ENCODE measurements at regions not wholly inside any gene's neighbourhood (a gene's known extent, or its start where the extent isn't known, plus 50 kb on each side); places are given as distances from the start of the nearest gene placed in this dataset.

DNA sequence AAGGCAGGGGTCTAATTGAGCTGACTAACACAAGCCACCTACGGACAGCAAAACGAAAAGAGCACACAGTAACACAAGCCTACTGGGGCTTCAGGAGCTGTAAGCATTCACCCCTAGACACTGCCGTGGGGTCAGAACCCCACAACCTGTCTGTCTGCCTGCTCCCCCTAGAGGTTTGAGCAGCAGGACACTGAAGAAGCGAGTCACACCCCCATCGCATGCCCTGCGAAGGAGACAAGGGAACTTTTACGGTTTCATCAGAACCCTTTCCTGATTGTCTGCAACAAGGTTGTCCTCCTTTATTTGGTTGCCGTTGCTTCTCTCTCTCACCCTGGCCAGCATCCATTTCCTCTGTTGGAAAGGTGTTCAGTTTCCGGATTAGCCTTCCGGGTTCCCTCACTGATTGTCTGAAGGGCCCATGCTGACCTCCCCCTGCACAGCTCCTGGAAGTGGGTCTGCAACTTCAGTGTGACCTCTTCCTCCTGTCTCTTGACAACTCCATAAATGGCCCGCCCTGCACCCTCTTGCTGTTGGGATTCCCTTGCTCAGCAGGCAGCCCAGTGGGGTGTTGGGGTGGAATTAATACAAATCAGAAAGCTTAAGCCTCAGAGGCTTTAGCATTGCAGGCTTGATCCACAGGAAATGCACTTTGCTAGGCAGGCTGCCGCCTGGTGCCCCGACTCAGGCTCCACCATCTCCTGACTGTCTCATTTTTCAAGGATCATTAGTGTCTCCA, 258.9 kb upstream of the TLE4 start:
- H3K27me3 ChIP-seq (replicated peaks; ENCODE audit: insufficient read depth) = no peaks in the 10 kb centered on the region; the same call in 1 of the 2 replicates
- H3K4me2 ChIP-seq (ENCODE audit: unreplicated experiment) = no peak overlapping the region
- 72% methylated on average over 13 of the region's 13 CpGs for WGBS, 2 experiments (ENCODE audit: low coverage in 1 of 2, low lambda C conversion rate in 2 of 2, missing lambda C conversion rate in 2 of 2)
- no peak overlapping the region for H2AFZ ChIP-seq
- no peak for TF ChIP-seq EZH2phosphoT487 (IDR thresholded peaks at IDR 0.05; ENCODE audit: insufficient read depth, low read depth)
- no peak for TF ChIP-seq EZH2 (IDR thresholded peaks at IDR 0.05; ENCODE audit: insufficient read depth, poor library complexity, severe bottlenecking)
- H3K36me3 ChIP-seq (ENCODE audit: low read depth) = no peaks in the 10 kb centered on the region
- H3F3A ChIP-seq (ENCODE audit: insufficient read depth) = no peaks in the 10 kb centered on the region
- no peak for DNase-seq
- H3K4me1 ChIP-seq (ENCODE audit: insufficient read depth) = no peaks in the 10 kb centered on the region
- no peaks in the 10 kb centered on the region for H3K79me2 ChIP-seq (ENCODE audit: insufficient read depth)
- no peaks in the 10 kb centered on the region for H4K20me1 ChIP-seq (ENCODE audit: insufficient read depth)
- no peaks in the 10 kb centered on the region for H3K9me3 ChIP-seq (ENCODE audit: low read depth)
- in situ Hi-C loops (cut with MboI) = no loop called here
- H3K9me2 ChIP-seq (ENCODE audit: insufficient read depth) = no peaks in the 10 kb centered on the region
- H3K9ac ChIP-seq = no peak overlapping the region
- no peak overlapping the region for H3K4me3 ChIP-seq
- H3K27ac ChIP-seq = no peak overlapping the region

DNA sequence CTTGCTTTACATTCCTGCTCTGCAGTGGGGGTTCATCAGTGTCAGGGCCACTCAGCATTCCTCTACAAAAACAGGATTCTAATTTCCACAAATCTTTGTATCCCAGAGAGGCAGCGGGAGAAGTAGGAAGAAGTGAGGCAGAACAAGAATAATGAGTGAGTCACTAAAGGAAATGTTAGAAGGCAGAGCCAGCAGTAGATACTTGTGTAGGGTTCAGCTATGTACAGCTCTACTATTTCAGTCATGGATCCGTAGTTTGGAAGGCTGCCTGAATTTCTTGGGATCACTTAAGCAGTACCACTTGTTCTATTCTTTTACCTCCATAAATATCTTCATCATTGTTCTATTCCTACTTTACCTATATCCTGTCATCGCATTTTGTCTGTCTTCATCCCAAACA, 246.3 kb upstream of the TLE4 start:
- no peak overlapping the region for H2AFZ ChIP-seq
- H3K36me3 ChIP-seq (ENCODE audit: low read depth) = no peaks in the 10 kb centered on the region
- H3K27me3 ChIP-seq (replicated peaks; ENCODE audit: insufficient read depth) = no peaks in the 10 kb centered on the region
- no peaks in the 10 kb centered on the region for H4K20me1 ChIP-seq (ENCODE audit: insufficient read depth)
- no peak overlapping the region for H3K4me2 ChIP-seq (ENCODE audit: unreplicated experiment)
- no peaks in the 10 kb centered on the region for H3K9me2 ChIP-seq (ENCODE audit: insufficient read depth)
- H3K27ac ChIP-seq = no peak overlapping the region
- WGBS, 2 experiments (ENCODE audit: low coverage in 1 of 2, low lambda C conversion rate in 2 of 2, missing lambda C conversion rate in 2 of 2) = 34 to 42% methylated on average over 3 of the region's 3 CpGs
- in situ Hi-C loops (cut with MboI) = no loop called here
- H3K9me3 ChIP-seq (ENCODE audit: low read depth) = no peaks in the 10 kb centered on the region
- DNase-seq = no peak
- no peak for TF ChIP-seq EZH2phosphoT487 (IDR thresholded peaks at IDR 0.05; ENCODE audit: insufficient read depth, low read depth)
- no peak for TF ChIP-seq EZH2 (IDR thresholded peaks at IDR 0.05; ENCODE audit: insufficient read depth, poor library complexity, severe bottlenecking)
- H3K79me2 ChIP-seq (ENCODE audit: insufficient read depth) = no peaks in the 10 kb centered on the region
- no peaks in the 10 kb centered on the region for H3F3A ChIP-seq (ENCODE audit: insufficient read depth)
- no peak overlapping the region for H3K4me3 ChIP-seq
- no peaks in the 10 kb centered on the region for H3K4me1 ChIP-seq (ENCODE audit: insufficient read depth)
- H3K9ac ChIP-seq = no peak overlapping the region

GRCh38 chr9:79329861-79330260, 241.9 kb upstream of the TLE4 start:
- Histone ChIP-seq H3K36me3 (ENCODE audit: low read depth) (no peaks in the 10 kb centered on the region), H3K4me3 (no peak overlapping the region), H3K27ac (no peak overlapping the region), H3K9ac (no peak overlapping the region), H3K27me3 (replicated peaks; ENCODE audit: insufficient read depth) (no peaks in the 10 kb centered on the region), H3K79me2 (ENCODE audit: insufficient read depth) (no peaks in the 10 kb centered on the region), H3K4me2 (ENCODE audit: unreplicated experiment) (no peak overlapping the region), H3K4me1 (ENCODE audit: insufficient read depth) (no peaks in the 10 kb centered on the region), H2AFZ (no peak overlapping the region), H3K9me2 (ENCODE audit: insufficient read depth) (no peaks in the 10 kb centered on the region), H3F3A (ENCODE audit: insufficient read depth) (no peaks in the 10 kb centered on the region), H4K20me1 (ENCODE audit: insufficient read depth) (no peaks in the 10 kb centered on the region), H3K9me3 (ENCODE audit: low read depth) (no peaks in the 10 kb centered on the region)
- no peak for DNase-seq
- WGBS, 2 experiments (ENCODE audit: low coverage in 1 of 2, low lambda C conversion rate in 2 of 2, missing lambda C conversion rate in 2 of 2) = 64 to 76% methylated on average over 1 of the region's 1 CpG
- TF ChIP-seq EZH2phosphoT487 (IDR thresholded peaks at IDR 0.05; ENCODE audit: insufficient read depth, low read depth) = no peak
- TF ChIP-seq EZH2 (IDR thresholded peaks at IDR 0.05; ENCODE audit: insufficient read depth, poor library complexity, severe bottlenecking) = no peak
- in situ Hi-C loops (cut with MboI) = no loop called here

- Histone ChIP-seq H4K20me1 (ENCODE audit: insufficient read depth) (no peaks in the 10 kb centered on the region), H3K36me3 (ENCODE audit: low read depth) (no peaks in the 10 kb centered on the region), H3F3A (ENCODE audit: insufficient read depth) (no peaks in the 10 kb centered on the region), H3K9ac (no peak overlapping the region), H3K9me2 (ENCODE audit: insufficient read depth) (no peaks in the 10 kb centered on the region), H3K79me2 (ENCODE audit: insufficient read depth) (no peaks in the 10 kb centered on the region), H2AFZ (no peak overlapping the region), H3K27me3 (replicated peaks; ENCODE audit: insufficient read depth) (no peaks in the 10 kb centered on the region), H3K9me3 (ENCODE audit: low read depth) (peaks cover 3% of the 10 kb centered on the region), H3K4me2 (ENCODE audit: unreplicated experiment) (no peak overlapping the region), H3K27ac (no peak overlapping the region), H3K4me3 (no peak overlapping the region), H3K4me1 (ENCODE audit: insufficient read depth) (no peaks in the 10 kb centered on the region)
- 54 to 61% methylated on average over 6 of the region's 6 CpGs for WGBS, 2 experiments (ENCODE audit: low coverage in 1 of 2, low lambda C conversion rate in 2 of 2, missing lambda C conversion rate in 2 of 2)
- DNase-seq = no peak
- in situ Hi-C loops (cut with MboI) = no loop called here
- no peak for TF ChIP-seq EZH2phosphoT487 (IDR thresholded peaks at IDR 0.05; ENCODE audit: insufficient read depth, low read depth)
- TF ChIP-seq EZH2 (IDR thresholded peaks at IDR 0.05; ENCODE audit: insufficient read depth, poor library complexity, severe bottlenecking) = no peak
Observed at GRCh38 chr9:79334001-79334400, 237.8 kb upstream of the TLE4 start.

Measured in GM23248 (cell line).